ENCODE measurements at regions not wholly inside any gene's neighbourhood (a gene's known extent, or its start where the extent isn't known, plus 50 kb on each side); places are given as distances from the start of the nearest gene placed in this dataset.
A peak's percentile ranks its signal among the peaks of the same experiment; 100 is the strongest.
"Not testable (repeated sequence)": the region's sequence is repeated elsewhere in the genome, so short reads cannot be mapped to it uniquely, and the experiment has no call there.

GRCh38 chr2:150325656-150326314, 161.7 kb downstream of the RND3 start:
- H3K4me3 ChIP-seq (replicated peaks; ENCODE audit: low read depth, low read length) = no peak overlapping the region
- no peak for TF ChIP-seq CTCF (IDR thresholded peaks at IDR 0.05; ENCODE audit: low read length, missing control alignments)
- peak; percentile 13 for DNase-seq (ENCODE audit: low read depth)

- not testable (repeated sequence) for H3K4me3 ChIP-seq (replicated peaks; ENCODE audit: low read depth, low read length); DNase-seq (ENCODE audit: low read depth)
Measured at GRCh38 chr2:150323071-150323470, 164.4 kb downstream of the RND3 start.

GRCh38 chr2:150320608-150321007, 166.9 kb downstream of the RND3 start:
- H3K4me3 ChIP-seq (replicated peaks; ENCODE audit: low read depth, low read length) = no peak overlapping the region
- DNase-seq (ENCODE audit: low read depth) = no peak
- TF ChIP-seq CTCF (IDR thresholded peaks at IDR 0.05; ENCODE audit: low read length, missing control alignments) = no peak

GRCh38 chr2:150319658-150320555, 167.6 kb downstream of the RND3 start:
- DNase-seq (ENCODE audit: low read depth) = no peak
- no peak for TF ChIP-seq CTCF (IDR thresholded peaks at IDR 0.05; ENCODE audit: low read length, missing control alignments)
- H3K4me3 ChIP-seq (replicated peaks; ENCODE audit: low read depth, low read length) = no peak overlapping the region

- H3K4me3 ChIP-seq (replicated peaks; ENCODE audit: low read depth, low read length) = no peak overlapping the region
- TF ChIP-seq CTCF (IDR thresholded peaks at IDR 0.05; ENCODE audit: low read length, missing control alignments) = no peak
- no peak for DNase-seq (ENCODE audit: low read depth)
Measured at GRCh38 chr2:150319085-150319484, 168.4 kb downstream of the RND3 start.

GRCh38 chr2:150312271-150312670, 175.2 kb downstream of the RND3 start:
- H3K4me3 ChIP-seq (replicated peaks; ENCODE audit: low read depth, low read length) = no peak overlapping the region
- no peak for TF ChIP-seq CTCF (IDR thresholded peaks at IDR 0.05; ENCODE audit: low read length, missing control alignments)
- DNase-seq (ENCODE audit: low read depth) = no peak

- no peak overlapping the region for H3K4me3 ChIP-seq (replicated peaks; ENCODE audit: low read depth, low read length)
- no peak for TF ChIP-seq CTCF (IDR thresholded peaks at IDR 0.05; ENCODE audit: low read length, missing control alignments)
- DNase-seq (ENCODE audit: low read depth) = no peak
Measured at GRCh38 chr2:150309311-150310080, 178.0 kb downstream of the RND3 start.
